Retinal pigment epithelial cell (primary cell): ENCODE measurements at regions not wholly inside any gene's neighbourhood (a gene's known extent, or its start where the extent isn't known, plus 50 kb on each side); places are given as distances from the start of the nearest gene placed in this dataset.

ENCODE experiments used
- DNase-seq: peaks from one replicate; pipeline ENCODE4 v3.0.0-alpha.2; 2010; ENCODE audit warnings: low read depth
- H3K4me3 ChIP-seq: 2 replicates; pipeline ENCODE4 v1.5.1; 2011; ENCODE audit warnings: mild to moderate bottlenecking, low read length, control low read depth, moderate library complexity
- TF ChIP-seq, protein P1 (sequence below): conservative IDR thresholded peaks from 2 replicates; pipeline ENCODE4 v1.5.1; 2011; ENCODE audit warnings: low read depth, low read length, control low read depth, inconsistent platforms

DNA sequence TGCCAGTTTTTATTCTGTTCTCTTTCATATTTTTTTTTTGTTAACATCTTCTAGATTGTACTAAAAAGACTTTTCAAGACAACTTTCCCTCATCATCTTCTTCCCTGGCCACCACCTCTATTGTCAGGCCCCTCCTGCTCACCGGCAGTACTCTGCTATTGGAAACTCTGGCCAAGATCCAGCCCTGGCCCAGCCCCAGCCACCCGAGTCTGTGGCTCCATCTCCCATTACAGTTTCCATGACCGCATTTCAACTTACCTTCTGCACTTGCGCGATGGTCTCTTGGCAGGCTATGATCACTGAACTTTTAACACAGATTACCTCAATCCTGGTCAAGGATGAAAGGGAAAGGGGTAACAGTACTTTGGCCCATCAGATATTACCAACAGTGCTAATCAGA is 137.7 kb upstream of the POM121L12 start:
- no peak for DNase-seq
- TF ChIP-seq, protein P1, sequence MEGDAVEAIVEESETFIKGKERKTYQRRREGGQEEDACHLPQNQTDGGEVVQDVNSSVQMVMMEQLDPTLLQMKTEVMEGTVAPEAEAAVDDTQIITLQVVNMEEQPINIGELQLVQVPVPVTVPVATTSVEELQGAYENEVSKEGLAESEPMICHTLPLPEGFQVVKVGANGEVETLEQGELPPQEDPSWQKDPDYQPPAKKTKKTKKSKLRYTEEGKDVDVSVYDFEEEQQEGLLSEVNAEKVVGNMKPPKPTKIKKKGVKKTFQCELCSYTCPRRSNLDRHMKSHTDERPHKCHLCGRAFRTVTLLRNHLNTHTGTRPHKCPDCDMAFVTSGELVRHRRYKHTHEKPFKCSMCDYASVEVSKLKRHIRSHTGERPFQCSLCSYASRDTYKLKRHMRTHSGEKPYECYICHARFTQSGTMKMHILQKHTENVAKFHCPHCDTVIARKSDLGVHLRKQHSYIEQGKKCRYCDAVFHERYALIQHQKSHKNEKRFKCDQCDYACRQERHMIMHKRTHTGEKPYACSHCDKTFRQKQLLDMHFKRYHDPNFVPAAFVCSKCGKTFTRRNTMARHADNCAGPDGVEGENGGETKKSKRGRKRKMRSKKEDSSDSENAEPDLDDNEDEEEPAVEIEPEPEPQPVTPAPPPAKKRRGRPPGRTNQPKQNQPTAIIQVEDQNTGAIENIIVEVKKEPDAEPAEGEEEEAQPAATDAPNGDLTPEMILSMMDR = no peak

DNA sequence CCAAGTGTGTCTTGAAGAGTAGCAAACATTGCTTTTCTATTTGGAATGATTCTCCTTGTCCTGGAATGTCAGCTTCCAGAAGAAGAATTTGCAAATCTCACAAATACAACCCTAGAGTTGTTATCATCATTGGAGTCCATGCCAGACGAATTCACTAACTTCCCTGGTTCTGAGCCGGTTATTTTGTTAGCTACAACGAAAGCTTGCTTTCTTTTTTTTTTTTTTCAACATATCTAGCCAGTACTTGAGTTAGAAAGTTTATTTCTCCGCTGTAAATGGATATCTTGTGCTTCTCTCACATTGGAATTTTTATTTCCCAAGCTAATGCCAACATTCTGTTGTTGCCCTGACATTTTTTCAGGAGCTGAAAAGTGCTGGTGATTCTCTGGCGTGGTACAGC is 138.1 kb upstream of the POM121L12 start:
- TF ChIP-seq, protein P1 = no peak
- no peak overlapping the region for H3K4me3 ChIP-seq
- DNase-seq = no peak

More for the DNA sequence above, 137.7 kb upstream of the POM121L12 start:
- no peak overlapping the region for H3K4me3 ChIP-seq

DNA sequence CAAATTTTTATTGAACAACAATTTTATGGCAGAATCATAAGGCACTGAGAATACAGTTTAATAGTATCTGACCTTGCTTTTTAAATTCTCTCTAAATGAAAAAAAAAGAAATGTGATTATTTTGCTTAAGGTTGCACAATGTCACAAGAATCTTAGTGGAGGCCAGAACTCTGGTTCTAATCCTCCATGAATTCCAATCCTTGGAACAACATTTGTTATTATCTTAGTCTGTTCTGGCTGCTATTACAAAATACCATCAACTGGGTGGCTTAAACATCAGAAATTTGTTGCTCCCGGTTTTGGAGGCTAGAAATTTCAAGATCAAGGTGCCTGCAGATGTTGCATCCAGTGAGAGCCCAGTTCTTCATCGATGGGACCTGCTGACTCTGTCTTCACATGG is 158.2 kb upstream of the POM121L12 start:
- H3K4me3 ChIP-seq = no peak overlapping the region
- TF ChIP-seq, protein P1 = no peak
- DNase-seq = no peak

- H3K4me3 ChIP-seq = no peak overlapping the region
- no peak for DNase-seq
- TF ChIP-seq, protein P1 = no peak
These were observed 159.0 kb upstream of the POM121L12 start for GRCh38 chr7:52876402-52876801.

- no peak for DNase-seq
- no peak overlapping the region for H3K4me3 ChIP-seq
- TF ChIP-seq, protein P1 = no peak
These were observed 171.8 kb upstream of the POM121L12 start for GRCh38 chr7:52863652-52864051.

DNA sequence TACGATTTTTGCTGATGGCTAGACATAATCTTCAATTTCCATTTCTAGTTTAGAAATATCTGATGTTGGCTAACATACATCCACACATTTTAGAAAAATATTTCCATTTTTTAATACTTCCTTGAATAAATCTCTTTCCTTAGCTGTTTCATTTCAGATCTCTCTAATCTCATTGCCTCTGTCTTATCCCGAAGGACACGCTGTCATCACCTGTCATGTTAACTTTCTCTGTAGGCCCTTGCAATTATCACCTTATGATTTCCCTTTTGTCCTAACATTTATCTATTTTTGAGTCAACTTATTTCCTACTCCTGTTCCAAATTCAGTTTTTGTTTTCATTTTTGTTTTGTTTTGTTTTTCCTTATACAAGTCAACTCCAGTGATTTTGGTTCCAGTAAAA is 173.1 kb upstream of the POM121L12 start:
- DNase-seq = no peak
- no peak overlapping the region for H3K4me3 ChIP-seq
- TF ChIP-seq, protein P1 = no peak

- DNase-seq = no peak
- TF ChIP-seq, protein P1 = no peak
- no peak overlapping the region for H3K4me3 ChIP-seq
These were observed 178.1 kb upstream of the POM121L12 start for GRCh38 chr7:52857367-52857766.
